Fibroblast of gingiva (primary cell): ENCODE measurements at regions not wholly inside any gene's neighbourhood (a gene's known extent, or its start where the extent isn't known, plus 50 kb on each side); places are given as distances from the start of the nearest gene placed in this dataset.
"Not testable (repeated sequence)": the region's sequence is repeated elsewhere in the genome, so short reads cannot be mapped to it uniquely, and the experiment has no call there.

Experiments
- DNase-seq: peaks from one replicate; pipeline ENCODE4 v3.0.0-alpha.2; 2011; ENCODE audit warnings: low read depth

DNA sequence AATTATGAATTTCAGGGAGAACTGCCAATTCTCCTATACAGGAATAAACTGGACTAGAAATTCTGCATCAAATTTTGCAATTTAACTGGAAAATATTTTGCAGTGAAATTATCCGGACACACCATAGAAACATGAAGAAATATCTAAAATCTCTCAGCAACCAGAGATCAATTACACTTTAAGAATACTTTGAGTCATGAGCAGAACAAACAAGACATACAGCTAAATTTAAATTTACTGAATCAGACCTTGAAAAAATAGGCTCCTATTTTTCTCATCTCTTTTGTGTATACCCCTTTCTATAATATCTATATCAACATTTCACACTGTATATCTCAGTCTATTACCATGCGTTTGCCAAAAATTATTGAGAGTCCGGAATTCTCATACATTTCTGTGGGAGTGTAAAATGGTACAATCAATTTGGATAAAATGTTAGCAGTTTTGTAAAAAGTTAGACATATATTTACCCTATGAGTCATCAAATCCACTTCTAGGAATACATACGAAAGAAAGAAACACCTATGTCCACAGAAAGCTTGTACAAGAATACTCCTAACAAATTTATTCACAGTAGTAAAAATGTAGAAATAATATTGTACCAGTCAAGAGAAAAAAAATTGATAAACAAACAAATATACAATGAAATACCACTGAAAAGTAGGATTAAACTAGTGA lies 593.1 kb upstream of the NECTIN3 start:
- no peak for DNase-seq

DNA sequence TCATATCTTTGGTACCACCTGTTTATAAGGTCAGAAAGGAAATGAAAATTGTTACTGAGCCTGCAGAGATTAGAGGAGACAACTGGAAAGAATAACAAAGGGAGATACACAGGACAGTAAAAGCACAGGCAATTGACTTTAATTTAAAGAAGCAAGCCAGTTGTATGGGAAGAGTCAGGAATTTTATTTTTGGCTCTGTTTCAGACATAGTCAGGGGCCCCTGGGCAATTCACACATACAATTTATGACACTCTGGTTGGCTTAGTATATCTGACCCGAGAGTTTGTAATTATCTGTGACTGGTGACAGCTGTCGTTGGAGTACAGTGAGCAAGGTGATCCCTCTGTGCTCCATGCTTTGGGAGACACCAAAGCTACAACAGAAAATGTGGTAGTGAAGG lies 591.9 kb upstream of the NECTIN3 start:
- no peak for DNase-seq

DNA sequence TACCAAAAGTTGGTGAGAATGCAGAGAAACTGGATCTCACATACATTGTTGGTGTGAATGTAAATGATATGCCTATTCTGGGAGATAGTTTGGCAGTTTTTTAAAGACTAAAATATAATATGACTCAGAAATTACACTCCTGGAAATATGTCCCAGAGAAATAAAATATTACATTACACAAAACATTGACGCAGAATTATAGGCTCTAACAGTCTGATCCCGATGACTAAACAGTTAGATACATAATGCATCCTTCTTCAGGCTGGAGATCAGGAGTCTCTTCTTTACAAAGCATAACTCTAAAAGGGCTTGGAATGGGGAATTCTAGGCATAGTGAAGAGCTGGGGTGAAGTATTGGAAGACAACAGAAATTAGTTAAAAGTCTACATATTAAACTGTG lies 586.2 kb upstream of the NECTIN3 start:
- DNase-seq: peak; percentile 29

DNA sequence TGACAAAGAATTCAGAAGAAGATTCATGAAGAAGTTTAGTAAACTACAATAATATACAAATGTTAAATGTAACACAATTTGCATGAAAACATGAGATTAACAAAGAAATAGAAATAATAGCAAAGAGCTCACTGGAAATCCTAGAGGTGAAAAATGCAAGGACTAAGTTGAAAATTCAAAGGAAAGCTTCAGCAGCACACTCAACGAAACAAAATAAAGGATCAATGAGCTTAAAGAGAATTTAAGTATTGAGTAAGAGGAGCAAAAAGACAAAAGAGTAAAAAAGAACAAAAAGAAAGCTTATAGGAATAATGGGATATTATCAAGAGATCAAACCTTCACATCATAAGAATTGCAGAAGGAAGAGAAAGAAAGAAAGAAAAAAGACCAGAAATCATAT lies 583.8 kb upstream of the NECTIN3 start:
- DNase-seq: no peak

DNA sequence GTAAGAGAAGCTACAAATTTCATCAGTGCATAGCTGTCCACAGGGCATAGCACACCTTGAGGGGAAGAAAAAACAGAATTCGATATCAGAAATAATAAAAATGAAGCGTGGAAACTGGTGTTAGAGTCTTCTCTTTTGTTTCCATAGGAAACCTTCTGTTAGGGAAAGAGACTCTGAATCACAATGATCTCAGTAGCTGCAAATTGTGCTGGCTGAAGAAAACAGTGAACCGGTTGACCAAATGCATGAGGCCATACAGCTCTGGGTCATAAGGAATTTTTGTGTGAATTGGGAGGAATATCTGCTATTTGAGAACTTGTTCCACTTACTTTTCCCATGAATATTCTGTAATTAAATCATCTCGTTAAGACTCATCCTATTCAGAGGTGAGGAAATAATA lies 580.2 kb upstream of the NECTIN3 start:
- DNase-seq: no peak

DNA sequence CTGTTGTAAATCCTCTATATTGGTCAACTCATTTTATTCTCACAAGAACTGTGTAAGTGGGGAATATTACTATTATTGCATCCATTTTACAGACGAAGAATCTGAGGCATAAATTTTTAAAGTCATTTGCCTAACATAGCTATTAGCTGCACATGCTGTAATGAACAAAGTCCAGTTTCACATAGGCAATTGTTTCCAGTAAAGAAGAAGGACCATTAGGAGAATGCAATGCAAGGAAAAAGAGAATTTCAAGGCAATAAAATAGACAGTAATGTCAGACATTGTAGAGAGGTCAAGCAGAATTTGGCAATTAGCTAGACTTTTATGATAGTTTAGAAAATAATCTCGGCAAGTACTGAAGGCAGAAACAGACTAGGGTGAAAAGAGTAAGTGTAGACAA lies 578.7 kb upstream of the NECTIN3 start:
- no peak for DNase-seq

DNA sequence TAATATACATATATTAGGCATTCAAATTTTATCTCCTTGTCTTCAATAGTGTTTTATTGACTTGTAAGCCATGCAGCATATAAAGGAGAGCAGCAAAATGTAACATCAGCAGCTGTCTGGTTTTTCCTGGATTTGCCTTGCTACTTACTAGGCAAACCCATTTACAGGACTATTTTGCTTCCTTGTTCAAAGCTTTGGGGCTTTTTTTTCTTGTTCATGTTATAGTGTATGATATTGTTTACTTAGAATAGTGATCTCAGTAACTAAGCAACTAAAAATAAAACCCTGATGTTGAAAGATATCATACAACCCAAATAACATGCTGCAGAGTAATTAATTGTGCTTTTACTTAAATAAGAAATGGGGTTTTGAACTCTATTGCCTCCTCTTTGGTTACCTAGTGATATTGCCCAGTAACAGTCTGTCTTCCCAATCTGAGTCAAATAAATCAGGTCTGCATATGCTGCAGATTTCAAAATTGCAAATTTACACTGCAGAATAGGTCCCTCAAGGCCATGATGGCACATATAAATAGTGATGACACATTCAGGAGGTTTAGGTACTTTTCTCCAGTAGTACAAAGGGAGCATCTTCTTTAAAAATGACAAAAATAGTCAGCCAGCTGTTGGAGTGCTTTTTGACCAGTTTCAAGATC lies 578.1 kb upstream of the NECTIN3 start:
- DNase-seq: peak; percentile 14

DNA sequence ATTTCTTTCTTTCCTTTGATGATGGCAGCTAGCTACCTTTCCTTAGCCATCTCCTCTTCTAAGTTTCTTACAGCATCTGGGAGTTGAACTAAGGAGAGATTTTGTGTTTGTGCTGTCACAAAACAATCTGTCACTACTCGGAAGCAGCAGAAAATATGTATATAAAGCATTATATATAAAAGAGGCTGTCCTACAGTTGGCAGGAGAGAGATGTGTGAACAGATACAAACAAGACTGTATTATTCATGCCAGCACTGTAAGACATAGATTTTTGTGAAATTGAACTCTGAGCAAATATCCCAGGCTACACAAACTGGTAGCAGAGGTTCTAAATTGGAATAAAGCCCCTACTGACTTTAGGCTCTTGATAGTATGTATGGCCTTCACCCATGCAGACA lies 577.5 kb upstream of the NECTIN3 start:
- DNase-seq: no peak

DNA sequence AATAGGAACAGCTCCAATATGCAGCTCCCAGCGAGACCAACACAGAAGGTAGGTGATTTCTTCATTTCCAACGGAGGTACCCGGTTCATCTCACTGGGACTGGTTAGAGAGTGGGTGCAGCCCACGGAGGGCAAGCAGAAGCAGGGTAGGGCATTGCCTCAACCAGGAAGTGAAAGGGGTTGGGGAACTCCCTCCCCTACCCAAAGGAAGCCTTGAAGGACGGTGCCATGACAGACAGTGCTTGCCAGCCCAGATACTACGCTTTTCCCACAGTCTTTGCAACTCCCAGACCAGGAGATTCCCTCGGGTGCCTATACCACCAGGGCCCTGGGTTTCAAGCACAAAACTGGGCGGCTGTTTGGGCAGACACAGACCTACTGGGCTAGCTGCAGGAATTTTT lies 576.9 kb upstream of the NECTIN3 start:
- DNase-seq: no peak

DNA sequence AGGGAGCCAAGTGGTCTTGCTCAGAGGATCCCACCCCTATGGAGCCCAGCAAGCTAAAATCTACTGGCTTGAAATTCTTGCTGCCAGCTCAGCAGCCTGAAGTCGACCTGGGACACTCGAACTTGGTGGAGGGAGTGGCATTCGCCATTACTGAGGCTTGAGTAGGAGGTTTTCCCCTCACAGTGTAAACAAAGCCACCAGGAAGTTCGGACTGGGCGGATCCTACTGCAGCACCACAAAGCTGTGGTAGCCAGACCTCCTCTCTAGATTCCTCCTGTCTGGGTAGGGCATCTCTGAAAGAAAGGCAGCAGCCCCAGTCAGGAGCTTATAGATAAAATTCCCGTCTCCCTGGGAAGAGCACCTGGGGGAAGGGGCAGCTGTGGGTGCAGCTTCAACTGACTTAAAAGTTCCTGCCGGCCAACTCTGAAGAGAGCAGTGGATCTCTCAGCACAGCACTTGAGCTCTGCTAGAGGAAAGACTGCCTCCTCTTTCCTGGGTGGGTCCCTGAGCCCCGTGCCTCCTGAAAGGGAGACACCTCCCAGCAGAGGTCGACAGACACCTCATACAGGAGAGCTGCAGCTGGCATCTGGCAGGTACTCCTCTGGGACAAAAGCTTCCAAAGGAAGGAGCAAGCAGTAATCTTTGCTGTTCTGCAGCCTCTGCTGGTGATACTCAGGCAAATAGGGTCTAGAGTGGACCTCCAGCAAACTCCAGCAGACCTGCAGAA lies 576.3 kb upstream of the NECTIN3 start:
- DNase-seq: no peak

DNA sequence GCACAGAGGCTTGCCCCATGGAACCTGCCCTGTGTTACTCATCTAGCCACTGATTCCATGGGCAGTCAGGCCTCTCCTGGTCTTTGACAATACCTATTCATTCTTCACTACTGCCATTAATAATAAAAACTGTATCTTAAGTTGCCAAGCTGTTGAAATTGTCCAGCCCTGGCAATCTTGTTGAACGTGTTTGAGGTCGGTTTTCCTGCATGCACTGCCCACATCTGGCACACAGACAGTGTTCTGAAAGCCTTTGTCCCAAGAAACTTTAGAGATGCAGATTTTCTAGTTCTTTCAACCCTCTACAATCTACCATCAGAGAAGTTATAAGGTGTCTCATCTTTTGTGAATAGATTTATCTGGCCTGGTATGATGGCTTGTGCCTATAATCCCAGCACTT lies 567.2 kb upstream of the NECTIN3 start:
- no peak for DNase-seq

DNA sequence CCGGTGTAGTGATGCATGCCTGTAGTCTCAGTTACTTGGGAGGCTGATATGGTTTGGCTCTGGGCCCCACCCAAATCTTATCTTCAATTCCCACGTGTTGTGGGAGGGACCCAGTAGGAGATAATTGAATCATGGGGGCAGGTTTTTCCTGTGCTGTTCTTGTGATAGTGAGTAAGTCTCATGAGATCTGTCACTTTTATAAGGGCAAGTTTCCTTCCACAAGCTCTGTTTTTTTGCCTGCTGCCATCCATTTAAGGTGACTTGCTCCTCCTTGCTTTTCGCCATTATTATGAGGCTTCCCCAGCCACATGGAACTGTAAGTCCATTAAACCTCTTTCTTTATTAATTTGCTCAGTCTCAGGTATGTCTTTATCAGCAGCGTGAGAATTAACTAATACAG lies 566.7 kb upstream of the NECTIN3 start:
- DNase-seq: no peak

DNA sequence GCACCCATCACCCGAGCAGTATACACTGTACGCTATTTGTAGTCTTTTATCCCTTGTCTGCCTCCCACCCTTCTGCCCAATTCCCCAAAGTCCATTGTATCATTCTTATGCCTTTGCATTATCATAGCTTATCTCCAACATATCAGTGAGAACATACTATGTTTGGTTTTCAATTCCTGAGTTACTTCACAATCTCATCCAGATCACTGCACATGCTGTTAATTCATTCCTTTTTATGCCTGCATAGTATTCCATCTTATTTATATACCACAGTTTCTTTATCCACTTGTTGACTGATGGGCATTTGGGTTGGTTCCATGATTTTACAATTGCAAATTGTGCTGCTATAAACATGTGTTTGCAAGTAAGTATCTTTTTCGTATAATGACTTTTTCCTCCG lies 564.7 kb upstream of the NECTIN3 start:
- DNase-seq: no peak

DNA sequence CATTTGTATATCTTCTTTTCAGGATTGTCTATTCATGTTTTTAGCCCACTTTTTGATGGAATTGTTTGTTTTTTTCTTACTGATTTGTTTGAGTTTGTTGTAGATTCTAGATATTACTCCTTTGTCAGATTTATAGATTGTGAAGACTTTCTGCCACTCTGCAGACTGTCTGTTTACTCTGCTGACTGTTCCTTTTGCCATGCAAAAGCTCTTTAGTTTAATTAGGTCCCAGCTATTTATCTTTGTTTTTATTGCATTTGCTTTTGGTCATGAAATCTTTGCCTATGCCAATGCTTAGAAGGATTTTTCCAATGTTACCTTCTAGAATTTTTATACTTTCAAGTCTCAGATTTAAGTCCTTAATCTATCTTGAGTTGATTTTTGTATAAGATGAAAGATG lies 564.0 kb upstream of the NECTIN3 start:
- DNase-seq: not testable (repeated sequence)

DNA sequence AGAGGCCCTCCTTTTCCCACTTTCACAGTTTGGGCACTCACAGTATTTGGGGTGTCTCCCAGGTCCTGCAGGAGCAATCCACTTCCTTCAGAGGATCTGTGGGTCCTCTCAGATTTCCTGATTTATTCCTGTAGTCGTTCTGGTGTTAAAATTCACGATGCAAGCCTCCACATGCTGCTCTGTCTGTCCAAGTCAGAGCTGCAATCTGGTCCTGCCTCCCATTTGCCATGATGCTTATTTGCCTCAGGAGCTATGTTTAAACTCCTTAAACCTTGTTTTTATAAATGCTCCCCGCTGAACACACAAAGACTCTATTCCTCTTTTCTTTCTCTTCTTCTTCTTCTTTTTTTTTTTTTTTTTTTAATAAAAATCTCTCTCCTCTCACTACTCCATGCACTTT lies 558.7 kb upstream of the NECTIN3 start:
- DNase-seq: no peak

DNA sequence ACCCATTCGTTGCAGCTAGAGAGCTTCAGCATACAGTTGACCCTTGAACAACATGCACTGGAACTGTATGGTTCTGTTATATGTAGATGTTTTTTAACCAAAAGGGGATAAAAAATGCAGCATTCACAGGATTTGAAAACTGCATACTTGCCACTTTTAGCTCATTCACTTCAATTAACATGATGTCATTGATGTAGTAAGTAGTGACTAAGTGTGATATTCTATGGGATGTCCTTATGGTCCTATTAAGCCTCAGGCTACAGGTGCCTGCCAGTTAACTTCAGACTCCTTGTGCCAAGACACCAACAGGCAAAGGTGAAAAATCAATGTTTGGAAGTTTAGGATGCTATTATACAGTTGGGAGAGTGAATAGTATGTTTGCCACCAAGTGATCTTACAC lies 553.6 kb upstream of the NECTIN3 start:
- DNase-seq: no peak

DNA sequence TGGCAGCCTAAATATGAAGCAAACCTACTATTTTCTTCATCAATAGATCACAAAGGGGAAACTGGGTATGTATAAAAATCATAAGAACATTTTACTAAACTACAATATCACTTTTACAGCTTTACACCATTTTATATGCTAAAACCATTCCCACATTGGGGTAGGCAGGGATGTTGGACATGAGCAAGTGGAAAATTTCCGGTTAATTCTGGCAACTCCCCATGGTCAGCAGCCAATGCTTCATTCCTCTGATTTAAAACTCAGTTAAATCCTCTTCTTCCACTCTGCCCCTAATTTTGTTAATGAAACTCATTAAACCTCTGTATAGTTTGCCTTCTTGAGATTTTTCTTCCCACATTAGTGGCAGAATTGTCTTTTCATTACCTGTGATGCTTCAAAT lies 552.5 kb upstream of the NECTIN3 start:
- DNase-seq: peak; percentile 16

DNA sequence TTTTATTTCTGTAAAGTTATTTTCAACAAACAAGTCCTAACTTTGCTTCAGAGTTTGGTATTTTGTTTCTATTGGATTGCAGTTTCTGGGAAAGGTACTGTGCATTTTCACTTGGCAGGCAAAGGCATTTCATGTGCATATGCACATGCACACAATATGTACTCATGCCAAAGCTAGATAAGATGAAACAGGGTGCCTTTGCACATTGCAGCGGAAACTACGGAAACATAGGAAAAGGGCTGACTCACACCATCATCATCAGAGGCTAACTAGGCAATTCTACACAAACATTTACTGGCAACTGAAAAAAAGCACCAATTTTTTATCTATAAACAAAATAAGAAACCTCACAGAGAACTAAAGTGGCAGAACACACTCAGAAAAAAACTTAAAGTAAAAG lies 550.6 kb upstream of the NECTIN3 start:
- peak; percentile 88 for DNase-seq

DNA sequence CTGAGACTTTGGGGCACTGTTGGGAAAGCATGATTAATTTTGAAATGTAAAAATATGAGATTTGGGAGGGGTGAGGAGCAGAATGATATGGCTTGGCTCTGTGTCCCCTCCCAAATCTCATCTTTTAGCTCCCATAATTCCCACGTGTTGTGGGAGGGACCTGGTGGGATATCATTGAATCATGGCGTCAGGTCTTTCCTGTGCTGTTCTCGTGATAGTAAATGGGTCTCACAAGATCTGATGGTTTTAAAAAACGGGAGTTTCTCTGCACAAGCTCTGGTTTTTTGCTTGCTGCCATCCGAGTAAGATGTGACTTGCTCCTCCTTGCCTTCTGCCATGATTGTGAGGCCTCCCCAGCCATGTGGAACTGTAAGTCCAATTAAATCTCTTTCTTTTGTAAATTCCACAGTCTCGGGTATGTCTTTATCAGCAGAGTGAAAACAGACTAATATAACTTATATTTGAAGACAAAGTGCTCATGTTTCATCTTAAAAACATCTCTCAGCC lies 546.0 kb upstream of the NECTIN3 start:
- not testable (repeated sequence) for DNase-seq

DNA sequence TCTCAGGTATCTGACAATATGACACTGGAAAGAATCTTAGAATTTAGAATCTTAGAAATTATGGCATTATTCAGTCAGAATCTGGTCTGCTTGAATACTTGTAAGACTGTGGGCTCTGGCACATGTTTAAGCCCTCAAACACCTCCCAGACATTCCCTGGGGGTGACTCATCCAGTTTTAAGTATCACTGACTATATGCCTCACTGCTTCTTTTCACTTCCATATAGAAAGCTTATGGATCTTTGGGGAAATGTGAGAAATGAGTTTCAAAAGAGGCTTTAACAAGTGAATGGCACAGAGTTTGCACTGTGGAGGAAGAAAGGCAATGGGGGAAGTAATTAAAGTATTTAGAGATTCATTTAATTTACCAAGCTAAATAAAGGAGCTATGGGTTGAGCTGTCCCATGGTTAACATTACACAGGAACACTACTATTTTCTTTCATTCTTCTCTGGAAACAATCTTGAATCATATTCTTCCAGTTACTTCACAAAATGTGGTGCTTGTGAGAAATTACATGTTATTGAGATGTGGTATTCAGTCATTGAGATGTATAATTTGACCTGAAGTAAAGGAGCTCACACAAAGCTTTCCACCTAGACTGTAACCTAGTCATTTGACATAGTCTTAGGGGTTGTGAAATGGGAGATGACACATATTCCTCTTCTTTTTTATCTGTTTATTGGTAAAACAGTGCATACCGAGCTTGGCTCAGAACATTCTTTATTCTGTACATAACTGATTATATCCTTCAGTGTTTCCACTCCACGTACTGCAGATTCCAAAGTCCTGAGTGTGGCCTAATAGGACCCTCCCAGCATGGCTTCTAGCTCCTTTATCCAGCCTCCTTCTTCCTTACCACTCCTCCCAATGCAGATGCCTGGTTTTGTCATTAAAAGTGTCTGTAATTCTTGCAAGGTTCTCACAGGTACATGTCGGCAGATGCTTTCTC lies 544.6 kb upstream of the NECTIN3 start:
- peak; percentile 82 for DNase-seq

DNA sequence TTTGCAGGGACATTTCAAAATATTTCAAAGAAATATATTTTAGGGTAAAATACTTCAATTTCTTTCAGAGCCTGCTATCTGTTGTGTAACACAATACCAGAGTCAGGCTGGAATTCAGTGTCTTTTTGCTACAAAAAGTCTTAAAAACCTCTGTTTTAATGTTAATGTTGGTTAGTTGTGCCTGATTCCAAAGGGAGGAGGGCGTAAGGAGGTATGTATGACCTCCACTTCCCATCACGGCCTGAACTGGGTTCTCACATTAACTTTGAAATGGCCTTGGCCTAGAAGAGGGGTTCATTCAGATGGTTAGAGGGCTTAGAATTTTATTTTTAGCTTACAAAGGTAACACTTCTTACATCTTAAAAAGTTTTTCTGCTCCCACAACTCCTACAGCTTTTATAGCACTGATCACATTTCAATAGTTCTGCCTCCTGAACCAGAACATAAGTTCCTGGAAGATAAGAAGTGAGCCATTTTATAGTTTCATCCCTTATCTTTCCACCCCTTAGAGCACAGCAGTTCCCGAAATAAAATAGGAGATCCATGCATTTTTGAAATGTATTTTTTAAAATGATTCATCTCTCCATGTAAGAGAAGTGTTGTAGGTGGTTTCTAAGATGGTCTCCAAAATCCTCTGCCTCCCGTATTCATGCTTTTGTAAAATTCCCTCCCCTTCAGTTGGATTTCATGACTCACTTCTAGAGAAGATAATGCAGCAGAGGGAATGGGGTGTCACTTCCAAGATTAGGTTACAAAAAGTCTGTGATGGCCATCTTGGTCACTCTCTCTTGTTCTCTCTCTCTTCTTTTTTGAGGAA lies 543.1 kb upstream of the NECTIN3 start:
- no peak for DNase-seq
